Fibroblast of skin of back (primary cell): ENCODE measurements at regions not wholly inside any gene's neighbourhood (a gene's known extent, or its start where the extent isn't known, plus 50 kb on each side); places are given as distances from the start of the nearest gene placed in this dataset.

Experiments
- DNase-seq: peaks from one replicate; pipeline ENCODE4 v3.0.0-alpha.2; 2013

DNA sequence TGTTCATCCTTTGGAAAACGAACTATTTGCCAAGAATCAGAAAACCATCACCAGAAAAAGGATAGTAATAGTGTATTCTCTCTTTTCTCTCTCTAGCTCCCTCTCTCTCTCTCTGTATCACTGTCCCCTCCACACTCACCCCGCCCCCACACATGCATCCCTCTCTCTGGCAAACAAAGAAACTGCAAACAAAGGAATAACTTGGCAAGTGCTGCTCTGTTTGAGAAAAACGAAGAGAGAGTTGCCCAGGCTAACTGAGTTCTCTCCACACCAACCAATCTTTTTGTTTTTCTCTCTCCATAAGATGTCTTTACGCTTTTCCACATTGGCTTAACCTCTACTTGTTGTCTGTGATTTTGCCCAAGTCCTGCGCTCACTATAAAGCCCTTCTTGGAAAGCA is 316.2 kb downstream of the EPHA4 start:
- DNase-seq, result no peak

DNA sequence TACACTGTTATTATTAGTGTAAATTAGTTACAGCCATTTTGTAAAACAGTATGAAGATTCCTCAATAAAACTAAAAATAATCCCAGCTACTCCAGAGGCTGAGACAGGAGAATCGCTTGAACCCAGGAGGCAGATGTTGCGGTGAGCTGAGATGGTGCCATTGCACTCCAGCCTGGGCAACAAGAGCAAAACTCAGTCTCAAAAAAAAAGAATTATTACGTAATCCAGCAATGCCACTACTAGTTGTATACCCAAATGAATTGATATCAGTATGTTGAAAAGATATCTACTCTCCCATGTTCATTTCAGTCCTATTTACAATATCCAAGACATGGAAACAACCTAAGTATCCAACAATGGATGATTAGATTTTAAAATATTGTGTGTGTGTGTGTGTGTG is 313.6 kb downstream of the EPHA4 start:
- no peak for DNase-seq

DNA sequence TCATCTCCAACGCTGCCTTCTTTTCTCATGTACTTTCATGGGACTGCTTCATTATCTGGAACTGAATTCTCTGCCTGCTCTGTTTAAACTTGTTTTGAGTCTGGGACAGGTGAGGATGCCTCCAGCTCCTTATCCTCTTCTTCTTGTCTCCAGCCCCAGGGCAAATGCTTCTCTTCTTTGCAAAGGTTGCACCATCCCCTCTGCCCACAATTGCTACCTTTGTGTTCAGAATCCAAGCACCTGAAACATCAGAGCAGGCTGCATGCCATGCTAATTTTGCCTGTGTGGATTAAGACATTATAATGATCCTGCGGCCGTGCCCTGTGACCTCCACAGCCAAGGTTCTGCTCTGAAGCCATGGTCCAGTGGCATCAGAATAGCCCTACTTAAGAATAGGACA is 309.5 kb downstream of the EPHA4 start:
- DNase-seq, result no peak

DNA sequence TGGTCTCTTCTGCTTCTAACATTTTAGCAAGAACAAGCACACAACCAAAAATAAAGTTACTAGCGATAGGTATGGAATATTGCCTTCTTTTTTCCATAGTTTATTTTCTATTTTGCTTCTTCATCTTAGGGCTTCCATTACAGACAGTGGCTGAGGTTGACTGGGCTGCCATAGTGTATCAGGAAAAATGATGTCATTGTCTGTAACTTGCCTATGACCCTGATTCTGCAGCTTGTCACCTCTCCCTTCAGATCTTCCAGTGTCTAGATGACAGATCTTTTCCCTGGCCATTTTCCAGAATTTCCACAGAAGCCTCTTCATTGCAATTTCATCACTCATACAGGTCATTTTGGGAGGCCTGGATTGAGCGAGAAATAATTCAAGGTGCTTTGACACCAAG is 308.5 kb downstream of the EPHA4 start:
- DNase-seq, result no peak

DNA sequence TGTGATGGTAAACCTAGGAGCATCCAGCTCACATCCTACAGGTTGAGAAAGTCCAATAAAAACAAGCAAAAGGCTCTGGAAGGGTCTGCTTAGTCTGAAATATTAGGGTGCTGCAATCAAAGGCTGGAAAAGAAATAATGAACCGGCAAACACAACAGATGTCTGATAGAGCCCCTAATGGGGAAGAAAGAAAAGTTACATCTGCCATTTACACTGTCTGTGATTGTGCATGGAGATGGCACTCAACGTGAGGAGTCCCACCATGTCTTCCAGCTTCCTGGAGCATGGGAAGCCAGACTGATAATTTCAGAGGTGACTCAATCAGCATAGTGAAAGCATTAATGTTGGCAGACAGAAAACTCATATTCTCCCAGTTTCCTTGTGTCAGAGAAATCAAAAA is 307.8 kb downstream of the EPHA4 start:
- no peak for DNase-seq

DNA sequence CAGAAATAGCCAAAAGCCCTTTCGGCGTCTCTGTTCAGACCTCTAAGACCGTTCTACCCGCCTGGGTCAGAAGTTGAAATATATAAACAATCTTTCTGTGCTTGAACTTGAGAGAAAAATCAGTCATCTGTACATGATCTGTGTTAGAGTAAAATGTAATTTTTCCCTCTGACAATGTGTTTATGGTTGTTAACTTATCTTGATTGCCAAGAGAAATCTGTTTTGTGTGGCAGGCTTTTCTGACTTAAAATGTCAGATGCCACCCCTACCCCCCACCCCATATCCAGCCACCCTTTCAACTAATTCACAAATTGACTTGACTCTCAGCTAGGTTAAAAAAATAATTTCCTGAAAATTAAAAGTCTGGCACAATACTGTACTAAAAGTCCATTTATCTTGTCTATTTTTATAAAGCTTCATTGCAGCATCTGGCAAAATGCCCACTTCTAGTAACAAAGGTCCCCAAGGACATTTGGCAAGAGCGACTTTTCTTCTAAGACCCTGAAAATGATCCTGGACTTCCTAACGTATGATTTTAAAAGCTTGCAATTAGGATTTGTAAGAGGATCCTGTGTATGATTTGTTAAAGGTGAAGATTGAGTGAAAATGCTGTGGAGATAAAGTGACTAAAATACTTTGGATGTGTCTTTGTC is 304.2 kb downstream of the EPHA4 start:
- DNase-seq, result no peak

DNA sequence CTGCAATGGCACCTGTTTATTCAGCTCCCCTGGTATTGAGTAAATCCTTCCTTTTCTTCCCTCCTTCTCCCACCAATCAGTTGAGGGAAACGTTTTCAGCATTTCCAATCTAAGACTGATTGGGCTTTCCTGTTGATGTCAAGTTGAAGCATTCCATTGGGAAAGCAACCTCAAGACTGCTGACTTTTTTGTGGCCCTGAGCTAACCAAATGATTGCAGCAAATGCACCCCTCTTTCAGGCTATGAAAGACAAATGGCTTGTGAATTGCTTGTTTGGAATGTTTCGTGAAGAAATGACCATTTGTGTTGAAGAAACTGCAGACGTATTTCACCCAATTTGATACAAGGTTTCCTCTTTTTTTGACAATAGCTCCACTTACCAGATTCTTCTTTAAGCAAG is 303.5 kb downstream of the EPHA4 start:
- DNase-seq, result no peak

DNA sequence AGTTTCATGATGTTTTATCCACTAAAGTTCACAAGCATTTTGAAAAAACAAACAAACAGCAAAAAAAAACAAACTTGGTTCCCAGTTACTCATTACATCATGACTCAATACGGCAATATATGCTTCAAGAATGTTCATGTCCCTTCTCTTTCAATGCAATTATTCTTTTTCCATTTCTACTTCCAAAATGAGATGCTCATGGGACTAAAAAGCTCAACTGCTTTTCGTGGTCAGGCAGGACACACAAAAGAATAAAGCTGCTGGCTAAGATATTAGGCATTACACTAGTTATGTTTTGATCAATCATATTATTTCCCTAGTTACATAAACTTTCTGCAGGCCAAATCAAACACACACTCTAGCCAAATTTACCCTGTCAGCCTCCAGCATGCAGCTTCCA is 301.3 kb downstream of the EPHA4 start:
- no peak for DNase-seq

DNA sequence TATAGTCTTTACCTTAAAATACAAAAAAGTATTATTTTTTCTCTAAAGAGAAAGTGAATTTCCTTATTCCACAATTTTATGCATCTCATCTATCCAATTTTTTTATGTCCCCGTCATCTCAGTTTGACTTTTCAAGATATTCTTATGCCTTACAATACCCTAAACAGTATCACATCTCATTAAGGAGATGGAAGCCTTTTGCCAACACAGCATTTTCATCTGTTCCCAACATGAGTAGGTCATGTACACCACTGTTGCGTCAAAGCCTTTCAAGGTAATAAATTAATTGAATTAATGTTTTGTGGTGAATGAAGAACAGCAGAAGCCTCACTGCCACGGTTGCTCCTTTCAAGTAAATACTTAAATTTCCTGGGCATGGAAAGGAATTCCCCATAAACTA is 299.4 kb downstream of the EPHA4 start:
- no peak for DNase-seq

DNA sequence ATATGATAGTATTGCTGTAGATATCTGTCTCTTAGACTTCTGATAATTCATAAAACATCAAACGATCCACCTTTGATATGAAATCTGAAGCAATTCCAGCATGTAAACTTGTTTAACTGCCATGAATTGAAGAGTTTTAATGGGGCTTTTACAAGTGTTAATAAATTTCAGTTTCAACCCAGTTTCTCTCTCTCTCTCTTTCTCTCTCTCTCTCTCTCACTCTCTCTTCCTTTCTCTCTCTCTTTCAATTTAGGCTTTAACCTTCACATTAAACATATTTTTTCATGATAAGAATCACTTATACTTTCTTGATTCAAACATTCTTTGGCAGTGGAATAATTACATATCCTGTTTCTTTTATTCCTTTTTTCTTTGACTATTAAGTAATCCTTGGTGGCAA is 296.1 kb downstream of the EPHA4 start:
- DNase-seq, result no peak

DNA sequence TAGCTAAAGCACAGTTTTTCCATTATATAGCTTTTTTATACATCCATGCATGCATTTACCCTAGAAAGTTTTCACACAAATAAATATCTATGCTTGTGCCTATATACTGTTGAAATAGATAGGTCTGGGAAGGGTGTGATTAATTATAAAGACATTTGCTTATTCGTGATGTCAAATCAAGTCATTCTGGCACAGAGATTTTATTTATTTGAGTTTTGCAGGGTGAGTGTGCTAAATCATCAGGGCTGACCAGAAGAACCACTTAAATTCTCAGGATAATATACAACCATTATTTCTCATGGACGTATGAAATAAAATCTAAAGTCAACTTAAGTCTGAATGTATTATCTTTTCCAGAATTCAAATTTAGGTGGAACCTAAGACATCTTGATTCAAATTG is 295.5 kb downstream of the EPHA4 start:
- no peak for DNase-seq

DNA sequence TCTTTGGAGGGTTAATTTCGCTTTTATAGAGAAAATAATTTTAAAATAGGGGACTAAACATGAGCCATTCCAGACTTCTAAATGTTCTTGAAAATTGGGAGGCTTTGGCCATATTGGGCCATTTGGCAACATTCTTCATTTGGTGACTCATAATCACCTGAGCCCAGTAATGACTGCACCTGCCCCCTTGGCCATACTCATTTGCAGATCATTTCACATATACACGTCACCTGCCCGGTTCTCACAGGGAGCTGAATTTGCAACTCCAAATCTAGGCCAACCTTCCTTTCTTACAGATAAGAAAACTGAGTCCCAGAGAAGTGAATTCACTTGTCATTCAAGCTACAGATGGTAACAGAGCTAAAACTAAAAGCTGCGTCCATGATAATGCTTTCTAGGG is 289.7 kb downstream of the EPHA4 start:
- DNase-seq, result no peak

DNA sequence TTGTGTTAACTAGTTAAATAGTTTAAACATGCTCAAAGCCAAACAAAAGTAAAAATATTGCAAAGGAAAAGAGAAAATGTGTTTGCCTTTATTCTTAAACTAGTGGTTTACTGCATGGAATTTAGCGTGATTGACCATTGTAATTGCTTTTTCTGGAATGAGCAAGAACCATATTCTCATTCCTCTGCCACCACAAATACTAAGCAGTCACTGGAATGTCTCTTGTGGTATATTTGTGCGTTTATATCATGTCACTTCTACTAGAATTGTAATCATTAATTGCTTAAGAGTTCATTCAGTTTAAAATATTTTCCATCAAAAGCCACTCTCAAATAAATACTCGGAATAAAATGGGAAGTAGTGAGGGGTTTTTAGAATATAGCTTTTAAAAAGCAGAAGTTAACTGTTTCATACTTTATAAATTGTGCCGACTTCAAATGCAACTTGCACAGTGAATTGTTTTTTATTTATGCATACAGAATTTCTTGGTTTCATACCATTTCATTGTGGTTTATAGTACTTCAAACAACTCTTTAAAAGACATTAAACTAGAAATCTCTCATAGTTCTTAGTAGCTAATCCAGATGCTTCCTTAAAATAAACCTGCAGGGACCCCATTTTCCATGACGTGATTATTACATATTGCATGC is 288.1 kb downstream of the EPHA4 start:
- peak; percentile 67 for DNase-seq

DNA sequence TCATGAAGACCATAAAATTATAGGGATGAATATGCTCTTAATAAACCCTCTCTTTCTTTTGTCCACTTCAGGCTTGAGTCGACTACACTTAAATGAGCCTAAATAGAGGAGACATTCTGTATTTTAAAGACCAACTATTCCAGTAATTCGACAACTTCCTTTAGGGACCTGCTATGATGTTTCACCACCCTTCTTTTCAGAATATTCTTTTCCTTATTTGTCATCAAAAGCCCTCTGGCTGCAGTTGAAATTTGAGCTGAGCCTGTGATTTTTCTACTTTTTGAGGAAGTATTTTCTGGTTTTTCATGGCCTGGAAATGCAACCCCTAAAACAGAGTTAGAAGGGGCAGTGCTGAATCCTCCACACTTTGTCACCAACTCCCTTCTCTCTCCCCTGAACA is 287.0 kb downstream of the EPHA4 start:
- peak; percentile 11 for DNase-seq

DNA sequence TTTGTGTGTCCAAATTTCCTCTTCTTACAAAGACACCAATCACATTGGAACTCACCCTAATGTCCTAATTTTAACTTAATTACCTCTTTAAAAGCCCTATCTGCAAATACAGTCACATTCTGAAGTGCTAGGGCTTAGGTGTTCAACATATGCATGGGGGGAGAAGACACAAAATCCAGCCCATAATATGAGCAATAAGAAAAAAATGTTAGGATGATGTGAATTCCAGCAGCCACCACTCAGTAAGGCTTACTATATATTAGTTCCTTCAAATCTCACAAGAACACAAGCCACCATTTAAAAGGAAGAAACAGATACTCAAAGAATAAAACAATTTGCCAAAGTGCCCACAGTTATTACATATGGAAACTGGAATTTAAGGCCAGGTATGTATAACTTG is 285.7 kb downstream of the EPHA4 start:
- DNase-seq, result peak; percentile 6

DNA sequence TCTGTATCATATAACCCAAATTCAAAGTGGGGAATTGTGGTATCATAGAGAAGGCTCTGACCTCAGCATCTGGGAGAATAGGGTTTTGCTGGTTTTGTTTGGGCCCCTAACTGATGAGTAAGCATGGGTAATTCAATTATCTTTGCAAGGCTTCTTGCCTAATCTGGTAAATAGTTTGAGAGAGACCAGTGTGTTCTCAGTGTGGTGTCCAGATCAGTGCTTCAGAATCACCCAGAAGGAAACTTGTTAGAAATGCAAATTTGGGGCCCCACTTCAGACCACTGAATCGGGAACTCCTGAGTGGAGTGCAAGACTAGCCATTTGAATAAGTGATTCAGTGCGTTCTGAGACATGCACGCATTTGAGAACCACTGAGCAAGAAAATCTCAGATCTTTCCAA is 282.7 kb downstream of the EPHA4 start:
- DNase-seq, result no peak

DNA sequence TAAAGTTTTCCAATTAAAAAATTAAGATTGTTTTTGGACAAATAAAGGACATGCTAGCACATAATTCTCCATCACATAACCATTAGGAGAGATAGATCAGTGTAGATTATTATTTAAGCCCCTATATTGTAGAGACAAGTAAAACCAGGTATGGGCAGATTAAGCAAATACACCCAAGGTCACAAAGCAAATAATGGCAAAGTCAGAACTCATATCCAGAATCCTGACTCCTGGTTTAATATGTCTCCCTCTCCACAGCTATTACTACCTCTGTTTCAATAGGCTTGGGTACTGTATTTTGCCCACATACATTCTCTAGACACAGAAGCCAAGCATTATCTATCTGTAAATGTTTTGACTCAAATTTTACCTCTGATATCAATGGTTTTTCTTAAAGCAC is 282.3 kb downstream of the EPHA4 start:
- no peak for DNase-seq

DNA sequence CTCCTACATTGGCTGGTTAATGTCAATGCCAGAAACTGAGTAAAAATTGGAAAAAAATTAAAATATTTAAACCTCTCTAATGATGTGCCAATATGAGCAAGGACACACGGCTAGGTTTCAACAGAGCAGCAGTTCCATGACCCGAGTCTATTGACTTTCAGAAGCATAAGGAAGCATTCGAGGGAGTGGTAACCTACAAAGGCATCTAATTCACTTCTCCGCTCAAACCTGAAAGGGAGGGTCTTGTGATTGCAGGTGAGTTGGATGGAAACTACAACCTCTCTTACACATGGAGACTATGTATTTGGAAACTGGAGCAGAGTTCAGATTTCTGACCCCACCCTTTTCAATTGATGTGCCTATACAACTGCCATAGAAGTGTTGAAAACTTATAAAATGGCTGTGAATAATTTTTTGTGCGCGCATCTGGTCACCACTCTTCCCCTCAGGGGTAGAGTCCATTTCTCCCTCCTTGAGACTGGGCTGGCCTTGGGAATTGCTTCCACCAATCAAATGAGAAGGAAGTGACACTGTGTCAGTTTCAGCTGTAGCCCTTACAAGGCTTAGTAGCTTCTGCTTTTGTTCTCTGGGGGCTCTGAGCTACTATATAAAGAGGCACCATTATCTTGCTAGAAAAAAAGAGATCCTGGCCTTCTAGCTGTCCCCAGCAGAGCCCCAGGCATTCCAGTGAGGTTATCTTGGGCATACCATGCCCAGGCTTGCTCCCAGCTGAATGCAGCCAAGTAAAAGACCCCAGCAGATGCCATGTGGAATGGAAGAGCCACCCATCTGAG is 278.0 kb downstream of the EPHA4 start:
- DNase-seq, result no peak

DNA sequence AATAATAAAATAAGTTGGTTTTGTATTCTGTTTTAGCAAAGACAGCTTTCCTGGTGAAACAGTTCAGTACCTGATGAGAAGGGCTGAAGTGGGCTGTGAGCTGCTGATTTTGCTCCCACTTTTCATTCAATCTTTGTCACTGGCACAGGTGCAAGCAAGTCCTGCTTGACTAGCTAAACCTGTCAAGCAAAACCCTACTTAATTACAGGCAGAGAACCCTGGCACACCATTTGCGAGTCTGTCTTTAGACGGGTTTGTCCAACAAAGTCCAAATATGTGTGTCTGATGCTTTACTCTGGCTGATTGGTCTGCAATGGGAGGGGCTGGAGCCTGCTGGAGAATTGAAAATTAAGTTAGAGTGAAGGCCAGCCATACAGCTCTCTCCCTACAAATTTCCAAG is 267.2 kb downstream of the EPHA4 start:
- DNase-seq, result no peak

DNA sequence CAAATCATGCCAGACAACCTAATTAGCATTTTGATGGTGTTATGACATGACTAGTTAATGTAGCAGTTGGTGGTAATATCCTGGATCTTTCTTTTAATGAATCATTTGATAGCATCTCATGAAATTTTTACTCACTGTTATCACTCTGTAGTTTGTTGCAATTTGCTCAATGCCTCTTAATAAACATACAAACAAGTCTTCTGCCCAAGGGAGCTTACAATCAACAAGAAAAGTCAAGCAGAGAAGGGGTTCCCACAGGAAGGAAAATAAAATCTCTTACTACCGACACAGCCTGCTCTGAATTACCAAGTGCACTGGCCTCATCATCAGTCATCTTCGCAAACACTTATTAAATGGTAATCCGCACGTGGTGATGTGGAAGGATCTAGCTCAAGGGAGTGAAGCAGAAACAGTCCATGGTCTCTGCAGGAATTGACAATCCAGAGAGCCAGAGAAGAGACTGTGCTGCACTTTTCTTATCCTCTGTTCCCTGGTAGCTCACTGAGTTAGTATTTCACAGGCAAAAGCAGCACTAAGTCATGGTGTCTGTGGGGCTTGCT is 263.5 kb downstream of the EPHA4 start:
- DNase-seq, result no peak

DNA sequence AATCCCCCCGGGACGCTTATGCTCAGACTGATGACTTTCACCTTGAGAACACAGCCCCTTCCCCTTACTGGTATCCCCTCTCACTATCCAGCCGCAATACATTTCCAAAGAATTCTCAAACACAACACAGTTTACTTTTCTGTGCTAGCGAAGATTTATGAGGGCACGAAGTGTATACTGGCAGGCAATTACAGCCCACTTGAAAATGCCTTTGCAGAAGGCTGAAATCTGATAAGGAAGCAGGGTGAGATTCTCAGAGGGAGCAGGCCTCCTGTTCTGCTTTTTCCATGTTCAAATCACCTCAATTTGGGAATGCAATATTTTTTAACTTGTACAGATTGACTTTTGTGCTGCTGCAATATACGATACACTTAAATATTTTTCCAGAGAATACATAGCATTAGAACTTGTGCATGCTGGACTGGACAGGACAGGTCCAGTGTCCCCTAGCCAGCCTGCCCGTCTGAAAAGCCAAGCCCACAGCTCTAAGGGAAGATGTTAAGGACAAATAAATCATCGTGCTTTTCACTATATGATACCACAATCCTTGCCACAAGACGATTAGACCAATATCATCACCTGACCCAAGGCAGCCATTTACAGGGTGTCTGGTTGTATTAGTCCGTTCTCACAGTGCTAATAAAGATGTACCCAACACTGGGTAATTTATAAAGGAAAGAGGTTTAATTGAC is 262.1 kb downstream of the EPHA4 start:
- DNase-seq, result no peak

DNA sequence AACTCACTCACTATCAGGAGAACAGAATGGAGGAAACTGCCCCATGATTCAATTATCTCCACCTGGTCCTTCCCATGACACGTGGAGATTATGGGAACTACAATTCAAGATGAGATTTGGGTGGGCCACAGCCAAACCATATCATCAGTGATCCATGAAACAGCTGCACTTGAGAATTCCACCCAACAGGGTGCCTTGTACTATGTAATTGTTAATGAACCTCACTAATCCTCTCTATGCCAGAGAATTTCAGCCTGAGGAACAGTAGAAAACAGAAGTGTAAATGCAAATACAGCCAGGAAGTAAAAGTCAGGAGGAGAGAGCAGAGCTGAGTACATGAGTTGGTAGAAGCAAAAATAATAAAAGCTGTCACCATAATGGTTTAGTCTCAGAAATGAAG is 261.4 kb downstream of the EPHA4 start:
- no peak for DNase-seq

DNA sequence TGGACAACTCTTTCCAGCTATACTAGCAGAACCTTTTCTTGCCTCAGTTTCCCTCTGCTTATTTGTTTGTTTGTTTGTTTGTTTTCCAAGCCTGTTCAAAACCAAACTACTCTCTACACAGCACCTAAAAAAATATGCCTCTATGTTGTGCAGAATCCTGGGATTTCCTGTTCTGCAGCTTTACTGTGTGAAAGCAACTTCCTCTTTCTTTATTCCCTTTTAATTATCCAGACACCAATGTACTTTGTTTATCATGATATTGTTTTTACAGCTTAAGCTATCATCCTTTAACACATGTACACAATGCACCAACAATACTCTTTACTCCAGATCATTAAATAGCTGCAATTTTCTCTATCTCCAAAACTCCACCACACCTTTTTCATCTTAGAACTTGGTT is 259.5 kb downstream of the EPHA4 start:
- no peak for DNase-seq
